ENCODE measurements at regions not wholly inside any gene's neighbourhood (a gene's known extent, or its start where the extent isn't known, plus 50 kb on each side); places are given as distances from the start of the nearest gene placed in this dataset.

DNA sequence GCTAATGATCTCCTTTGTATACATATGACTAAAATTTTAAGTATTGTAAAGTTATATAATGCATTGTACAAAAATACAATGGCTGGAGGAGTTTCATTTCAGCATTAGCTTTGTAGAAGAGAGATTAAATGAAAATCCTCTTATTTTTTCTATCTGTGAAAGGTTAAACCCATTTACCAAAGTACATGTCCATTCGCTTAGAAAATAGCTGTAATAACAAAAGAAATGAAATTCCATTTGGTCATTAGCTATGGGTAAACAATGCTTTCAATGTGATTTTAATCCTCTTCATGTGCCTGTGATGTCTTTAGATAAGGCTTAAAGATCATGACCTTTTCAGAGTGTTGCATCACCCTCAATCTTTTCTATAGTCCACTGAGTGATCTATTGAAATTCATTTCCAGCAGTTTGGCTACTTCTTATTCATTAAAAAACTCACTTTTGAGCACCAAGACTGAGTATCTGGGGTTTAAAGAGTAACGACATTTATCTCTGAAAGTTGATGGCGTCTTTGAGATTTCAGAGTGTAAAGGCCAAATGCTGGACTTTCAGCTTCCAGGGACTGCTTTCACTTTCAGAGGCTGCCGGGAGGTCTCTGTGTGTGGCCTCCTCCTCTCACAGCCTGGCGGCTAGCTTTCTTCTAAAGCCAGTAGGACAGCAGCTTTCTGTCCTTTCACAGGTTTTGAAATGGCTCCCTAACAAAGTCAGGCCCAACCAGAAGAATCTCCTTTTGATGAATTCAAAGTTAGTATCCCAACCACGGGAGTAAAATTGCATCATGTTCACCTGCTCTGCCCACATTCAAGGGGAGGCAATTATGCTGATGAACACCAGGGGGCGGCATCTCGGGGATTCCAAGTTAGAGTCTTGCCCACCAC is 701.4 kb upstream of the COBL start:
- DNase-seq, result no peak

DNA sequence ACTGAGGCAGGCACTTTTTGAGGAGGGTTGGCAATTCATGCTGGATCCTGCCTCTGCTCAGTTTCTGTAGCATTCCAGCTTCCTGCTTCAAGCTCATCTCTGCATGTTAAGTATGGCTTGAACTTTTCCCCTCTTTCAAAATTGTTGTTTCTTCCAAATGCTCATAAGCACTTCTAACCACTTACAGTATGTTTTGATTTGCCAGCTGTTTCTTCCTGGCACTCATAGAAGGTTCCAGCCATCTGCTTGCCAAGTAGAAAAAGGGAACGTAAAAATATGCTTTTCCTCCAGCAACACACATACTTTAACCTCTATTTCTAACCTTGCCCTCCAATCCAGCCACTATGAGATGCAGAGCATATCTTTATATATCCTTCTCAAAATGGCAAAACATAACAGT is 692.6 kb upstream of the COBL start:
- no peak for DNase-seq

DNA sequence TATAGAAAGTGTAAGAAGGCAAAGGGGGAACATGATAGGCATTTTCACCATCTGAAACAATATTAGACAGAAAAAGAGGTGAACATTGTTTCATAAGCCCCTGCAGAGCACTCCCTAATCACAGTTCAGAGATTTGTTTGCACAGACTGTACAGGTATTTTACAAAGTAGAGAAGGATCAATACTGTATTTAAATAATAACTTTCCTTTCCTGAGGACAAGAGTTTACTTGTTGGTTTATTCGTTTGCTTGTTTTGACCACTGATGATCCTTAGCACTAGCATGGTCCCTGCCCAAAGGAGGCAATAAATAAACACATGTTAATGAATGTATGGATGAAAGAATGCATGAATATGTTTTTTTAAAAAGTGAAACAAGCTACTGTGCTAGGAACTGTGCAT is 690.1 kb upstream of the COBL start:
- no peak for DNase-seq

DNA sequence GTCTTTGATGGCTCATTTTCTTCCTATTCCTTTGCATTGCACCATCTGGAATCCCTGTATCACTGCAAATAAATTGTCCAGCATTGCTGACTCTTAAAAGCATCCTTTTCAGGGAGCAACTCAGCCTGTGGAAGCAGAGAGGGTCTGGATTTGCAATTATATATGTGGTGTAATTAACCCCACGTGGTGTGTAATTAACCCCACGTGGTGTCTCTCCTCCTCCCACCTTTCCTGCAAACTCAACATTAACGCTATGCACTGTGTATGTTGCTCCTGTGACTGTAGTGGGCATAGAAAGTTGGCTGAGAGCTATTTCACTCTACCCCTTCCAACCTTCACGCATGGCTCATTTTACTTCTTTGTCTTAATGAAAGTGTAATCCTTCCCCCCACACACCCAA is 689.0 kb upstream of the COBL start:
- no peak for DNase-seq

DNA sequence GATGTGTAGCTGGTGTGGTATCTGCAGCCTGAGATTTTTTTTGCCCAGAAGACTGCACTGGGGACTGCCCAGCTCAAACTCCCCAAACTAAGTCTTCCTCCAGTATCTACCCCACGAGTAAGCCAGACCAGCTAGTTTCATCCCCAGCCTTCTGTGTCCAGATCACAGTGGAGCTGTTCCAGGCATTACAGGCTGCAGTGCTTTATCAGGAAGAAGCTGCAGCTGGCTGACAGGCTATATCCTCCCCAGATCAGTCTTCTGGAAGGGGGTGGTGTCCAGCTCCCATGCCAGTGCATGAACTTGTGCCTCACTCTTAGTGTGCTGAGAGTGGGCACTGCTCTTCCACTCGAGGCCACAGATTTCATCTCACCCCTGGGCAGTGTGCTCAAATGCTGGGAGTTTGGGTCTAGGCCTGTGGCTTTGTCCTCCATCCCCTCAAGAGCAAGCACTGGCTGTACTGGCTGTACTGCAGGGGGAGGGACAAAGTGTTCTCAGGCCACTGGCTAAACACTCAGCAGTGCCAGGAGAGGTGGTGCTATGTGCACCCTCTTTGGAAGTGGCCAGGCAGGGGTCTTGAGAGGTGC is 679.1 kb upstream of the COBL start:
- no peak for DNase-seq

DNA sequence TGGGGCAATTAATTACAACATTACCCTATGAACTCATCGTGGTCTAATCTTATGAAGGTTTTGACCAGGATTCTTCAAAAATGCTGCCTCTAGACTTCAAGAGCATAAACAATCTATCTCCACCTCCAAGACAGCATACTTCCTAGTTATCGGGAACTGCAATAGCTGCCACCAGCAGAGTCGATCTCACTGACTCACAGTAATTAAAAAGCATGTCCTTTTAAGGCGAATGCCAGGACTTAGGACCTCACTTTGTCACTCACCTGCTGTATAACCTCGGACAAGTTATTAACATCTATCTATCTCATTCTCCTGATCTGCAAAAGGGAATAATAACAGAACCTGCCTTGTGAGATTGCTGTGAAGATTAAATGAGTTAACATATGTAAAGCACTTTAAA is 666.0 kb upstream of the COBL start:
- DNase-seq, result no peak

DNA sequence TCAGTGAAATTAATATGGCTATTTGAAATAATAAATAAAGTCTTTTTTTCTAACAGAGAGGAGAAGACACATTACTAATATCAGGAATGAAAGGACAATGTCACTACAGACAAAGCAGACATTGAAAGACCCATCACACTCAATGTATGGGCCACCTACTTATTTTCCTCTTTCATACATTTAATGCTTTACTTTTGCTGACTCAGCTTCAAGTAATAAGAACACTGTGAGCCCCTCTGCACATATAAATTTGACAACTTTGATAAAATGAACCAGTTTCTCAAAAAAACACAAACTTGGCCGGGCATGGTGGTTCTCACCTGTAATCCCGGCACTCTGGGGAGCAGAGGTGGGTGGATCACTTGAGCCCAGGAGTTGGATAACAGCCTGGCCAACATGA is 664.2 kb upstream of the COBL start:
- DNase-seq, result no peak

DNA sequence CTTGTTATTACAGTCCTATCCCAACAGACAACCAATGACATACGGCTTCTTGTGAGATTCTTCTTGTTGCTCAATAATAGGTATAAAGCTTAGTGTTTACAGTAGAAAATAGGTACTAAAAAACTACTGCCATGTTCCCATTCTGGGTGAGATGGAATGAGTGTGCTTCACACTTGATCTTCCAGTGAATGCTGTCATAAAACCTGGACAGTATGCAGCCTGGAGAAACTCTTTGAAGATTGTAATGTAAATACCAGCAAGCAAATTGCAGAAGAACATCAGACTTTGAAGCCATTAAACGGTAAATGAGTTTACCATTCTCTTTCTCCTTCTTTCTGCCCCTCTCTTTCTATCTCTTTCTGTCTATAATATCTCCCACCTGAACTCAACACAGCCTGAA is 663.7 kb upstream of the COBL start:
- DNase-seq, result no peak

DNA sequence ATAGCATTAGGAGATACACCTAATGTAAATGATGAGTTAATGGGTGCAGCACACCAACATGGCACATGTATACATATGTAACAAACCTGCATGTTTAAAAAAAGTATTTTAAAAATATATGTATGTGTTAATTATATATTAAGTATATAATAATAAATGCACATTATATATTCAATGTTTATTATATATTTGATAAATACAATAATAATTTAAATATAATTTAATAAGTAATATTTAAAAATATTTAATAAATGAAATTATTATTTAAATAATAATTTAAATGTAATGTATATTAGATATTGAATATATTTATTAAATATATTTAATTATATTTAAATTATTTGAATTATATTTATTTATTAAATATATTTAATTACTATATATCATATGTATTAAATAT is 661.3 kb upstream of the COBL start:
- no peak for DNase-seq

DNA sequence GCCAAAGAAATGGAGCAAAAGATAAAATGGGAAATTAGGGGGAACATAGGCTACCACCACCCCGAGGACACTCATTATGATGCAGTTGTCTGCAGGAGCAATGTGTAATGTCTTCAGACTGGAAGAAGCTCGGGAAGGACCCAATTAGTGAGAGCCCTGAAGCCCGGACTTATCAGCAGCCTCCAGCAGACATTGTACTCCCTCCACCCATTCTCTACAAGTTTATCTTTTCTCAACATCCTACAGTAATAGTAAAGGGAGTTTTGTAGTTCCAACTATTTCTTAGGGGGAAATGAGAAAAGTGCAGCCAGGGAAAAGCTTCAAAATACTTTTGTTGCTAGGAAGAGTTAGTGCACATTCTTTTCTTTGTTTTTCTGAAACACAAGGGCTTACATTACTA is 657.3 kb upstream of the COBL start:
- no peak for DNase-seq

DNA sequence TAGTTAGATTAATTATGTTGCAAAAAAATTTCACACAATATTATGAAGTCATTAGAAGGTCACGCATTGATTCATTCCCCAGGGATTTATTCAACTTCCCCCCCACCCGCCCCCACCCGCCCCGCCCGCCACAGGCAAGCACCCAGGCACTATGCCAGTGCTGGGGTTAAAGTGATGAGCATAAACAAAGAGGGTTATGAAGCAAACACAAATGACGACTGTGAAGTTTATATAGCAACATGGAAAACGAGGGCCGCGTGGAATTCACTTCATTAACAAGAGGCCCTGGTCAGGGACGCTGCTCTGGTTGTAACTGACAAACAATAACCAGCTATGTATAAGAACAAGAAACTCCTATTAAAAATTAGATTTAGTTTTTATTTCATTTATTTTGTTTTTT is 656.5 kb upstream of the COBL start:
- no peak for DNase-seq

DNA sequence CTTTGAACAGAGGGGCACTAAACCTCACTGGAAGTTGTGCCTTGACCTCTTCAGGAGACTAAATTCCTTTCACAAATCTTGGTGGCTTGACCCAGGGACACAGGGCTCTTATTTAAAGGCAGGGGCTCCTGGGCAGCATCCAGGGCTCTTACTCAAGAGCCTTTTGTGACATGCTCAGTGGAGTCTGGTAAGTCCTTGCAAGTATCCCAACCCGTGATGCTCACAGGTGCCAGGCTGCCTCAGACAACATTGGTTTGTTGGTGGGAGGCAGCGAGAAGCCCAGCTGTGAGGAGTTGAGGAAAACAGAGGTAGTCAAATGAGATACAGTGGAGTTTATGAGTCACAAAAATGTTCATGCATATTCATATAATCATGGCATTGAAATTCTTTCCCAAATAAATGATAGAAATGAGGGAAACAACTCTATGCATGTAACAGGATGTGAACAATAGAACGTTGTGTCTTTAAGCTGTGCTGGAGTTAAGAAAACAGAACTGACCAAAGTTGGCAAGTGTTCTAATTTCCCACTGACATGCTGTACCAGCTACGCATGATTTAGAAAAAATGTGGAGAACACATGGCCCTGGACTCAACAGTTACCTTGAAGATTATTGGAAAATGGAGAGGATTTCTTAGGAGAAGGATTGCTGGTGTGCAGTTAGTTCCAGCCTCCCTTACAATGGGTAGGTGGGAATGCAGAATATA is 654.5 kb upstream of the COBL start:
- no peak for DNase-seq

DNA sequence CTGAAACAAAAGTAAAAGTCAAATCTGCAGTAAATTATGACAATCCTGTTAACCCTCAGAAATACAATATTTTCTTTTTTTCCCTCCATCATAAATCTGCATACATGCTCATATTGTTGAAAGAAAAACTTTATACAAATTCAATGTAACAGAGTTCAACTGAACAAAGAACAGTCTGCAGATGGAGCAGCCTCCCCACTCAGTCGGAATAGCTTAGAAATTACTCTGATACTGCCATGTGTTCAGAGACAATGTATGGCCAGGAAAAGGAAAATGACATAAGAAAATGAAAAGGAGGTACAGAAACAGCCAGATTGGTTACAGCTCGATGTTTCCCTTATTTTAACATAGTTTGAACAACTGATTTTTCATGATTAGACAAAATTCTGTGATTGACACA is 651.9 kb upstream of the COBL start:
- no peak for DNase-seq

DNA sequence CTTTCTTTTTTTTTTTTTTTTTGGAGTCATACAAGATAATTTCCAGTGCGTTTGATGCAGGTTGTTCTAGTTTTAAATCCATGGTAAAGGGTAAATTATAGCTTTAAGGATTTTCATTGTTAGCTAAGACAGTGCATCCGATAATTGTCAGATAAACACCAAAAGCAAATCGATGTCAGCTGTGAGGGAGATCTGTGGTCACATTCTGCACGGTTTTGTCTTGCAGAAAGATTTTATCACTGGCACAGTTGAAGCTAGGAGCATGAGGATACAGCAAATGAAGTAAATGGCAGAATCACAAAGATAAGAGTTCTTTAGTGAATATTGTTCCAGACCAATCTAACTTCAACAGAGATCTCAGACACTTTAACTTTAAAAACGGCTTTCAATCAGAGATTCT is 648.8 kb upstream of the COBL start:
- DNase-seq, result no peak

DNA sequence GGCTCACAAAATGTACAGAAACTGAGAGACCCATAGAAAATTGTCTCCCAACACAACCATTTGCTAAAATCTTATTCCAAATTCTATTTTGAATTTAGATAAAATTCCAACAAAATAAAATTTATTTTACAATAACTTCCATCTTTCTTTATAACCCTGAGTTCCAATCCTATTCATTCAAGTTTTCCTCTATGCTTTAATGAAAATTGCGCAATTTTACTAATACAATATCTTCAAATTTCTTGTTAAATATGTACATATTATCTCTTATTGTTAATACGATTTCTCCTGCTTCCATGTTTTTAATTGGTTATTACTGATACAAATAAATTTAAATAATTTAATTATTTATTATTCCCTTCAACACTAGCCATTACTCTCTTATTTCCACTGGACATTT is 645.2 kb upstream of the COBL start:
- DNase-seq, result no peak

DNA sequence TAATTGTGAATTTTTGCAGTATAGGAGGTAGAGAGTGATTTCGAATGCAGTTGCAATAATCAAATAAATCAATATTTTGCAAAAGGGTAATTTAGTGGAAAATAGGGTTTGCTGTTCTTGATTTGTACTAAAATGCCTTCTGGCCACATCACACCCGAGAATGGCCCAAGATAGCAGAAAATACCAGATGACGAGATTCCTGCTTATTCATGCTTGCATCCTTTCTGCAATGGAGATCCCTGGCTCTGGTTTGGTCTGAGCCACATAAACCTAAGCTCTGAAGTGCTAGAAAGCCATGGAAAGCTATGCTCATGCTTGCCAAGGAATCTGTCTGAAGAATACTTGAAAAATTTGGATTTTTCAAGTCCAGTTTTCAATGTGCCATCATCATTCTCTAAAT is 634.2 kb upstream of the COBL start:
- no peak for DNase-seq

DNA sequence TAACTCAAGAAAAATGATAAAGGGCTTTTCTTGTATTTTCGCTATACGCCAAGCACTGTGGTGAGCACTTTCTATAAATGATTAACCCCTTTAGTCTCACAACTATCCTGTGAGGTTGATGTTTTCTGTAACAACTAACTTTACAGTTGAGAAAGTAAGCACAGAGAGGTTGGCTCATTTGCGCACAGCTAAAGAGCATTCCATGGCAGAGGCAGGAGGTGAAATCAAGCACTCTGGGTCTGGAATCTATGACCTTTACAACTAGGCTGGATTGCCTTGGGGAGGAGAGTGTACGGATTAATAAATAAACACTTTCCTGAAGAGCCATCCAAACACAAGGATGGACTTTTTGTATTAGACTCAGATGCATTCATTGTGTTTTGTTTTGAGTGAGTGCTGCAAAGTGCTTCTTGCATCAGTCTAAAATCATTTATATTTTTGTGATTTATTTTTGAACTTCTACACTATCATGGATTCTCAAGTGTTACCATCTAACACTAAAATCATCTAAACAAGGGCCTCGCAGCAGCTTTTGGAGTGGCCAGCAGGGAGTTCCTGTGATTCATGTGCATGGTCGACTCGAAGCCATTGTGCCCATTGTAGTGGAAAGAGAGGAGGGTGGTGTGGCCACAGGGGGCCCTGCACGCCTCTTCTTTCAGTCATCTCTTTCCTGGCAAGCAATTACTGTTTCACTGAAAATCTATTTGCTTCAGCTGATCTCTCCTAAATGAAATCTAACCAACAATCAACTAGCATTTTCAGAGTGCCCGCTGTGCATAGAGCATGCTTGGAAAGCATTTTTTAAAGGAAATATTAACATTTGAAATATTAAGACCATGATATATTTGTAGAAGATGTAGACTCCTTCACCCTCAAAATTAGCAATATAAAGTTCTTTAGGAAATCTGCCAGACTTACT is 633.4 kb upstream of the COBL start:
- no peak for DNase-seq

DNA sequence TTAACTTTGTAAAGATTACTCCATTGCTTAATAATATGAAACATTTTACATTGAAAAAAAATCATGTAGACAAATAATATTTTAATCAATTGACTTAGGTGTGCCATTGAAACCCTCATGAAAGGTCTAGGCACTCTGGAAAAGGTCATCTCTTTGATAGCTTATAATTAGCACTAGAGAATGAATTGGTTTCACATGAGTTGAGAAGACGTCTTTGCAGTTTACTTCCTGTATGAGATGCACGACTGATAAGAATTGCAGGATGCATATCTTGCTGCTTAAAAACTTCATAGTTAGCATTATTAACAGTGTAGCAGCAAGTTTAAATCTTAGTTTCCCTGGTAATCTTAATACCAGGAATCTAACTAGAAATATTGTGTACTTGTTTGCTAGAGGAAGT is 614.2 kb upstream of the COBL start:
- DNase-seq, result no peak

DNA sequence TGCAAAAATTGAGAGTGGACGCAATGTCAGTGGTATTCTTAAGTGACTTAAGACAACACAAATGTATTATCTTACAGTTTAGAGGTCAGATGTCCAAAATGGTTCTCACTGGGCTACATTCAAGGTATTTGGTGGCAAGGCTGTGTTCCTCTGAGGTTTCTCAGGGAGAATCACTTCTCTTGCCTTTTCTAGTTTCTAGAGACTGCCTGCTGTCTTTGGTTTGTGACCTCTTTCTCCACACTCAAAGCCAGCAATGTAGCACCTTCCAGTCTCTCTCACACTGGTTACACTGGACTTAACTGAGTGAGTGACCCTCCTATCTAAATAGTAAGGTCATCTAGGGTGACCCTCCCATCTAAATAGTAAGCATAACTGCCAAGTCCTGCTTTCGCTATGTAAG is 613.2 kb upstream of the COBL start:
- DNase-seq, result no peak

DNA sequence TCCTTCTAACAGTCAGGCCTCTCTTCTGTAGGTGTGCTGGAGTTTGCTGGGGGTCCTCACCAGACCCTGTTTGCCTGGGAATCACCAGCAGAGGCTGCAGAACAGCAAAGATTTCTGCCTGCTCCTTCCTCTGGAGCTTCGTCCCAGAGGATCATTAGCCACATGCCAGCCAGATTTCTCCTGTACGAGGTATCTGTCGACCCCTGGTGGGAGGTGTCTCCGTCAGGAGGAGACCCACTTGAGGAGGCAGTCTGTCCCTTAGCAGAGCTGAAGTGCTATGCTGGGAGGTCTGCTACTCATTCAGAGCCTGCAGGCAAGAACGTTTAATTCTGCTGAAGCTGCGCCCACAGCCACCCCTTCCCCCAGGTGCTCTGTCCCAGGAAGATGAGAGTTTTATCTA is 611.1 kb upstream of the COBL start:
- DNase-seq, result no peak

DNA sequence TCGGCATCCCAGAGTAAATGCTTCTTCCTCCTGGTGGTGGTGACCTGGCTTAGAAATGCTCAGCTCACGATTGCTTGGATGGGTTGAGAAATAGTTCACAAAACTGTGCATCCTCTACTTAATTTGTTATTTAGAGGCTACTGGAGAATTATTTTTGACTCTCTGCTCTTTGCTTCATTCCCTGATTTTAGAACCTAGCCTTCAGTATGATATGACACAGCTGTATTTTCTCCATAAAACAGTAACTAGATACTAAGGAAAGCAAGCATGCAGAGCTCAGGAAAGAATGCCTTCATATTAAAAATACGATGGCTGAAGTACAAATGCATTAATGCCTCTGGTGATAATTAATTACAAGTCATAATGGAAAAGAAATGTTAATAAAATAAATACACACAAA is 602.0 kb upstream of the COBL start:
- DNase-seq, result no peak

DNA sequence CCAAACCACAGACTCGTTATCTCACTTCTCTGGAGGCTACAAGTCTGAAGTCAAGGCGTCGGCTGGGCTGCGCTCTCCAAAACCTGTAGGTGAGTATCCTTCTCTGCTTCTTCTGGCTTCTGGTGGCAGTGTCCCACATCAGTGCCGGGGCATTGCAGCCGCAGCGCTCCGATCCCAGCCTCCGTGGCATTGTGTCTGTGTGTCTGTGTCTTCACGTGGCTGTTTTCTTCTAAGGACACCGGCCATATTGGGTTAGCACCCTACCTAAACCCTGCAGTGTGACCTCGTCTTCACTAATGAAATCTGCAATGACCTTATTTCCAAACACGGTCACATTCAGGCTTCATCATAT is 584.9 kb upstream of the COBL start:
- no peak for DNase-seq

Data from C1 segment of cervical spinal cord (tissue), 14 donors.